ENCODE measurements at regions not wholly inside any gene's neighbourhood (a gene's known extent, or its start where the extent isn't known, plus 50 kb on each side); places are given as distances from the start of the nearest gene placed in this dataset.

- DNase-seq, result no peak
Measured at GRCh38 chr13:109846185-109846584, 59.8 kb upstream of the IRS2 start.

GRCh38 chr13:109844396-109844795 is 58.0 kb upstream of the IRS2 start:
- no peak for DNase-seq

GRCh38 chr13:109843695-109844094 is 57.3 kb upstream of the IRS2 start:
- no peak for DNase-seq

- DNase-seq, result no peak
Measured at GRCh38 chr13:109842212-109842920, 56.0 kb upstream of the IRS2 start.

GRCh38 chr13:109840893-109841287 is 54.5 kb upstream of the IRS2 start:
- DNase-seq, result no peak

- DNase-seq, result no peak
Measured at GRCh38 chr13:109840201-109840892, 54.0 kb upstream of the IRS2 start.

GRCh38 chr13:109836629-109837607 is 50.5 kb upstream of the IRS2 start:
- DNase-seq, result no peak

All from NCI-H1105 (cell line).